ENCODE measurements at regions not wholly inside any gene's neighbourhood (a gene's known extent, or its start where the extent isn't known, plus 50 kb on each side); places are given as distances from the start of the nearest gene placed in this dataset.
"Not testable (repeated sequence)": the region's sequence is repeated elsewhere in the genome, so short reads cannot be mapped to it uniquely, and the experiment has no call there.

DNA sequence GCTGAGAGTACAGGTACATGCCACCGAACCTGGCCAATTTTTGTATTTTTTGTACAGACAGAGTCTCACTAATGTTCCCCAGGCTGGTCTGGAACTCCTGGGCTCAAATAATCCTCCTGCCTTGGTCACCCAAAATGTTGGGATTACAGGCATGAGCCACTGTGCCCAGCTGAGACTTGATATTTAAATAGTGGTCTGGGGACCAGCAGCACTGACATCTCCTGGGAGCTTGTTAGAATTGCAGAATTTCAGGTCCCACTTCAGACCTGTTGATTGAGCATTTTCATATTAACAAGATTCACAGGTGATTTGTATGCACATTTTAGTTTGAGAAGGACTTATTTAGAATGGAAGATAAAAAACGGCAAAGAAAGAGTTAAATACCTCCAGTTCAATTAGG lies 57.0 kb upstream of the COBL start:
- not testable (repeated sequence) for H3K4me1 Mint-ChIP-seq (ENCODE audit: low read depth in 2 of 2); H3K4me3 Mint-ChIP-seq; DNase-seq; H3K27ac Mint-ChIP-seq; H3K9me3 Mint-ChIP-seq; ATAC-seq (replicated peaks); H3K27me3 Mint-ChIP-seq; H3K36me3 Mint-ChIP-seq (ENCODE audit: insufficient read depth)

- ATAC-seq (replicated peaks) (no peak), DNase-seq (no peak)
- no peak overlapping the region for H3K27ac Mint-ChIP-seq
- peaks cover 5 to 9% of the 10 kb centered on the region in 2 donors for H3K27me3 Mint-ChIP-seq
- no peak overlapping the region for H3K4me3 Mint-ChIP-seq
- H3K4me1 Mint-ChIP-seq (ENCODE audit: low read depth in 2 of 2), result no peaks in the 10 kb centered on the region
- H3K9me3 Mint-ChIP-seq, result no peaks in the 10 kb centered on the region
- no peaks in the 10 kb centered on the region for H3K36me3 Mint-ChIP-seq (ENCODE audit: insufficient read depth)
Measured at GRCh38 chr7:51369746-51370145, 53.1 kb upstream of the COBL start.

DNA sequence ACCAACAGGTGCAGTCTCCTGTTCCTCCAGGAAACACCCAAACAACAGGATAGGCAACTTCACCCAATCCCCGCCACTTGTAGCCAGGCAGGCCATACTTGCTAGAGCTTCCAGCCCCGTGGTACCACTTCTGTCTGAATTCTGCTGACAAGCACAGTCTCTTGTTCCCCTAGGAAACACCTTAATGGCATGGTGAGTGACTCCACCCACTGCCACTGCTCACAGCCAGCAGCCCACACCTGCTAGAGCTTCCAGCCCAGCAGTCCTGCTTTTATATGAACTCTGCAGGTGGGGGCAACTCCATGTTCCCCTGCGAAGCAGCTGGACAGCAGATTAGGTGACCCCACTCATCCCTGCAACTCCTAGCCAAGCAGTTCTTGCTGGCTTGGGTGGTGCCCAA lies 52.6 kb upstream of the COBL start:
- H3K9me3 Mint-ChIP-seq; H3K27ac Mint-ChIP-seq; H3K4me3 Mint-ChIP-seq; DNase-seq; H3K27me3 Mint-ChIP-seq; H3K36me3 Mint-ChIP-seq (ENCODE audit: insufficient read depth); H3K4me1 Mint-ChIP-seq (ENCODE audit: low read depth in 2 of 2); ATAC-seq (replicated peaks): not testable (repeated sequence)

DNA sequence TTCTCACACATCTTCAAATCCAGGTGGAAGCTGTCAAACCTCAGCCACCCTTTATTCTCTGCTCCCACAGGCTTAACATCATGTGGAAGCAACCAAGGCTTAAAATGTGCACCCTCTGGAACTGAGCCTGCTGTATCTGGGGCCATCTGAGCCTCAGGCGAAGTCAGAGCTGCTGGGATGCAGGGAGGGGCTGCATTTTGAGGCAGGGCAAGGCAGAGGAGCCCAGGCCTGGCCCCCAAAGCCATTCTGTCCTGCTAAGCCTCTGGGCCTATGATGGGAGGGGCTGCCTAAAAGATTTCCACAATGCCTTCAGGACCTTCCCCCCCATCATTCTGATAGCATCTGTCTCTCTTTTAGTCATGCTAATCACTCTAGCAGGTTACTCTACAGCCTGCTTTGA lies 51.7 kb upstream of the COBL start:
- DNase-seq, result no peak

DNA sequence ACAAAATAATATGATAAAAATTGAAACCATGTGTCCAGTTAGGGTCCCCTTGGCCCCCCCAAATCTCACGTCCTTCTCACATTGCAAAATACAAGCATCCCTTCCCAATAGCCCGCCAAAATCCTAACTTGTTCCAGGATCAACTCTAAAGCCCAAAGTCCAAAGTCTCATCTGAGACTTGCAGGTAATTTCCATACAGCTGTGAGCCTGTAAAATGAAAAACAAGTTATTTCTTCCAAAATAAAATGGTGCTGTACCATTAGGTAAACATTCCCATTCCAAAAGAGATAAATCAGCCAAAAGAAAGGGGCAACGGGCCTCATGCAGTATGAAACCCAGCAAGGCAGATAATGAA lies 51.0 kb upstream of the COBL start:
- Mint-ChIP-seq H3K27me3 (peaks cover 5 to 9% of the 10 kb centered on the region in 2 donors), H3K9me3 (peaks cover 2 to 10% of the 10 kb centered on the region in 2 donors), H3K27ac (no peak overlapping the region), H3K4me3 (no peak overlapping the region), H3K4me1 (ENCODE audit: low read depth in 2 of 2) (no peaks in the 10 kb centered on the region), H3K36me3 (ENCODE audit: insufficient read depth) (peaks cover 3% of the 10 kb centered on the region)
- DNase-seq (no peak), ATAC-seq (replicated peaks) (no peak)

More for the DNA sequence above, 51.7 kb upstream of the COBL start:
- H3K27me3 Mint-ChIP-seq, result peaks cover 5 to 9% of the 10 kb centered on the region in 2 donors
- no peak overlapping the region for H3K27ac Mint-ChIP-seq
- no peak overlapping the region for H3K4me3 Mint-ChIP-seq
- peaks cover 0 to 5% of the 10 kb centered on the region in 2 donors for H3K9me3 Mint-ChIP-seq
- no peaks in the 10 kb centered on the region for H3K4me1 Mint-ChIP-seq (ENCODE audit: low read depth in 2 of 2)
- H3K36me3 Mint-ChIP-seq (ENCODE audit: insufficient read depth), result peaks cover 3% of the 10 kb centered on the region
- ATAC-seq (replicated peaks), result no peak

- H3K4me3 Mint-ChIP-seq, result no peak overlapping the region
- ATAC-seq (replicated peaks), result no peak
Measured at GRCh38 chr7:51366930-51367613, 50.5 kb upstream of the COBL start.

More at GRCh38 chr7:51366930-51367613, 50.5 kb upstream of the COBL start:
- H3K27me3 Mint-ChIP-seq, result peaks cover 5 to 9% of the 10 kb centered on the region in 2 donors
- peaks cover 3 to 15% of the 10 kb centered on the region in 2 donors for H3K9me3 Mint-ChIP-seq
- peaks cover 3% of the 10 kb centered on the region for H3K36me3 Mint-ChIP-seq (ENCODE audit: insufficient read depth)
- DNase-seq, result no peak
- no peak overlapping the region for H3K27ac Mint-ChIP-seq
- H3K4me1 Mint-ChIP-seq (ENCODE audit: low read depth in 2 of 2), result no peaks in the 10 kb centered on the region
